K562 (cell line): ENCODE measurements at regions not wholly inside any gene's neighbourhood (a gene's known extent, or its start where the extent isn't known, plus 50 kb on each side); places are given as distances from the start of the nearest gene placed in this dataset.

Source experiments
- ATAC-seq: fragments of 200-7000 bp; cut with Tn5 transposase; 3 replicates; pipeline ENCODE4 v1.9.1; 2020; ENCODE audit warnings: moderate library complexity
- BruUV-seq: library from RNA; stranded (reverse); fragments of 400-500 nt; replicated peaks from 2 replicates; lab custom pipeline; 2021; lab: Mats Ljungman, UMichigan
- CTCF ChIA-PET: fragments of 300-600 bp; formaldehyde crosslinking; extraction: SDS; loops from one replicate; lab custom pipeline; 2021; ENCODE audit warnings: low intra/inter-chr PET ratio; lab: Yijun Ruan, JAX
- POLR2A ChIA-PET: fragments of 300-600, 350-650 bp; sonication (Branson Sonifier 250); formaldehyde crosslinking; extraction: SDS; loops from one replicate; lab custom pipeline; 2021; ENCODE audit warnings: antibody characterized with exemption, inconsistent platforms; lab: Yijun Ruan, JAX
- DNase-seq, 4 experiments: peaks; one replicate each; pipeline versions ENCODE4 v3.0.0 to v3.0.0-alpha.2; 2011 to 2018; ENCODE audit warnings: low spot score in 3 of 4, mixed read lengths in 3 of 4; ENCODE audit errors: extremely low read depth in 1 of 4
- FAIRE-seq: peaks from 2 replicates; lab custom pipeline; 2011; peaks lifted over from hg19 to GRCh38; lab: Jason Lieb, UNC
- H2AFZ ChIP-seq: 2 replicates; pipeline ENCODE4 v1.6.0; 2011; ENCODE audit warnings: low read depth, low read length, control low read depth, inconsistent platforms
- H3K27ac ChIP-seq: fragments of 200-600 bp; 3 replicates; pipeline ENCODE4 v1.8.0; 2011; ENCODE audit warnings: low read depth, mild to moderate bottlenecking, control low read depth, inconsistent platforms, low read length, moderate library complexity, mixed read lengths; ENCODE audit errors: extremely low read depth
- H3K27me3 ChIP-seq, 2 experiments: fragments of 300-600 bp in 1 of 2; 2 replicates in 1 of 2; 3 replicates in 1 of 2; pipeline versions ENCODE4 v1.6.0 to v1.8.0; 2011; ENCODE audit warnings: inconsistent platforms in 2 of 2, low read length in 2 of 2, mild to moderate bottlenecking in 1 of 2, mixed read lengths in 1 of 2, moderate library complexity in 1 of 2; ENCODE audit not compliant: control insufficient read depth in 2 of 2, insufficient read depth in 2 of 2
- H3K36me3 ChIP-seq: fragments of 300-600 bp; 3 replicates; pipeline ENCODE4 v1.8.0; 2011; ENCODE audit warnings: mild to moderate bottlenecking, low read length, inconsistent platforms; ENCODE audit not compliant: control insufficient read depth, insufficient read depth
- H3K4me1 ChIP-seq, 2 experiments: fragments of 200-600 bp in 1 of 2; replicated peaks in 1 of 2; 2 replicates in 1 of 2; 3 replicates in 1 of 2; pipeline versions ENCODE4 v1.5.1 to v1.8.0; 2011; ENCODE audit warnings: inconsistent platforms in 2 of 2, low read length in 2 of 2, mild to moderate bottlenecking in 1 of 2, mixed read lengths in 1 of 2, moderate library complexity in 1 of 2; ENCODE audit not compliant: control insufficient read depth in 2 of 2, insufficient read depth in 2 of 2
- H3K4me2 ChIP-seq: 2 replicates; pipeline ENCODE4 v1.6.1; 2011; ENCODE audit warnings: low read length, control low read depth, inconsistent platforms, mixed read lengths; ENCODE audit not compliant: insufficient read depth
- H3K4me3 ChIP-seq: fragments of 200-600 bp; sonication (generic), shearing (Covaris generic); 2 replicates; pipeline ENCODE4 v1.5.1; 2016; ENCODE audit warnings: control low read depth, inconsistent platforms
- H3K79me2 ChIP-seq: fragments of 200-600 bp; 3 replicates; pipeline ENCODE4 v1.8.0; 2011; ENCODE audit warnings: low read length, inconsistent platforms; ENCODE audit not compliant: control insufficient read depth, insufficient read depth
- H3K9ac ChIP-seq, 2 experiments: 2 replicates each; pipeline versions ENCODE4 v1.6.0 to v1.6.1; 2011; ENCODE audit warnings: low read depth in 2 of 2, low read length in 2 of 2, control low read depth in 1 of 2, inconsistent platforms in 1 of 2, mild to moderate bottlenecking in 1 of 2, mixed read lengths in 1 of 2; ENCODE audit not compliant: insufficient read depth in 1 of 2
- H3K9me1 ChIP-seq: one replicate; pipeline ENCODE4 v1.6.0; 2011; ENCODE audit warnings: inconsistent platforms, mild to moderate bottlenecking, low read length, moderate library complexity; ENCODE audit not compliant: control insufficient read depth, insufficient read depth
- H3K9me3 ChIP-seq: replicated peaks from 2 replicates; pipeline ENCODE4 v1.5.1; 2011; ENCODE audit warnings: low read depth, low read length, inconsistent platforms; ENCODE audit not compliant: control insufficient read depth, insufficient read depth
- H4K20me1 ChIP-seq: replicated peaks from 2 replicates; pipeline ENCODE4 v1.6.1; 2011; ENCODE audit warnings: low read length, inconsistent platforms, mixed read lengths; ENCODE audit not compliant: control insufficient read depth, insufficient read depth
- MECOM ChIP-seq: fragments of 250-450 bp; sonication (Bioruptor Pico); IDR thresholded peaks from 2 replicates; pipeline ENCODE4 v1.8.0; 2022; ENCODE audit warnings: inconsistent platforms
- MYBL2 ChIP-seq, 2 experiments: fragments of 450-650 bp in 1 of 2; sonication (generic) in 1 of 2; formaldehyde crosslinking in 1 of 2; IDR thresholded peaks; 2 replicates each; pipeline versions ENCODE4 v1.6.1 to v1.8.1; 2017 to 2022; ENCODE audit warnings: borderline replicate concordance in 1 of 2, inconsistent platforms in 1 of 2, low read depth in 1 of 2, mild to moderate bottlenecking in 1 of 2, missing genetic modification reagents in 1 of 2, moderate library complexity in 1 of 2
- ZNF280B ChIP-seq: fragments of 250-450 bp; sonication (Bioruptor Pico); IDR thresholded peaks from 2 replicates; pipeline ENCODE4 v1.5.1; 2021; ENCODE audit warnings: mild to moderate bottlenecking
- WGBS: fragments of 100-300 bp; shearing (Covaris generic); methylation state at CpG from one replicate; pipeline ENCODE4 v1.1.6; 2016; ENCODE audit warnings: low coverage, mixed read lengths; ENCODE audit not compliant: insufficient coverage; ENCODE audit errors: missing lambda C conversion rate; 5-methylcytosine and 5-hydroxymethylcytosine counted together
- in situ Hi-C: fragments of 300-500 bp; cut with MboI; formaldehyde crosslinking; loops from 4 replicates; pipeline ENCODE4 v1.15.0; 2018; ENCODE audit warnings: inconsistent platforms, mixed read lengths
- intact Hi-C: fragments of 100-400 bp; cut with micrococcal nuclease; formaldehyde crosslinking; loops from 2 replicates; pipeline ENCODE4 v1.14.2; 2022
- TF ChIP-seq, protein P1 (sequence below), 3 experiments: fragments of 200-800 bp in 1 of 3; fragments of 250-450 bp in 1 of 3; fragments of 450-650 bp in 1 of 3; sonication (Bioruptor Pico) in 1 of 3; sonication (Bioruptor generic) in 1 of 3; formaldehyde crosslinking in 1 of 3; IDR thresholded peaks; 2 replicates each; pipeline versions ENCODE4 v1.6.1 to v1.8.0; 2016 to 2022; ENCODE audit warnings: mild to moderate bottlenecking in 2 of 3, missing genetic modification characterization in 2 of 3, missing compliant biosample characterization in 1 of 3, moderate library complexity in 1 of 3

DNA sequence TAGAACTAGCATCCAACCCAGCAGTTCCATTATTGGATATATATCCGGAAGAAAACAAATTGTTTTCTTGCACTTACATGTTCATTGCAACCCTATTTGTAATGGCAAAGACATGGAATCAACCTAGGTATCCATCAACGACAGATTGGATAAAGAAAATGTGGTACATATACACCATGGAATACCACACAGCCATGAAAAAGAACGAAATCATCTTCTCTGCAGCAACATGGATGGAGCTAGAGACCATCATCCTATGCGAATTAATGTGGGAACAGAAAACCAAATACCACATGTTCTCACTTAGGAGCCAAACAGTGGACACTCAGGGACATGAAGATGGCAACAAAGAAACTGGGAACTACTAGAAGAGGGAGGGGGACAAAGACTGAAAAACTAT, 352.7 kb downstream of the CDH2 start:
- WGBS, result 2% methylated on average over 4 of the region's 4 CpGs
- Histone ChIP-seq H3K9me1 (no peaks in the 10 kb centered on the region), H3K36me3 (no peaks in the 10 kb centered on the region), H4K20me1 (no peaks in the 10 kb centered on the region), H3K79me2 (no peaks in the 10 kb centered on the region), H3K9me3 (no peaks in the 10 kb centered on the region), H2AFZ (no peak overlapping the region), H3K27me3 (no peaks in the 10 kb centered on the region), H3K4me2 (no peak overlapping the region), H3K4me3 (no peak overlapping the region), H3K4me1 (no peaks in the 10 kb centered on the region), H3K9ac (no peak overlapping the region), H3K27ac (no peak overlapping the region)
- DNase-seq (no peak), ATAC-seq (no peak), FAIRE-seq (no peak)
- in situ Hi-C loops (no loop called here), intact Hi-C loops (no loop called here)
- CTCF ChIA-PET, result interaction anchor here (0.7 kb wide), 1 partner anchor 12 kb away, joined by 3 read pairs; no protein-coding TSS in a partner anchor
- no peak for TF ChIP-seq ZNF280B (CRISPR knock-in tag)
- TF ChIP-seq, protein P1, sequence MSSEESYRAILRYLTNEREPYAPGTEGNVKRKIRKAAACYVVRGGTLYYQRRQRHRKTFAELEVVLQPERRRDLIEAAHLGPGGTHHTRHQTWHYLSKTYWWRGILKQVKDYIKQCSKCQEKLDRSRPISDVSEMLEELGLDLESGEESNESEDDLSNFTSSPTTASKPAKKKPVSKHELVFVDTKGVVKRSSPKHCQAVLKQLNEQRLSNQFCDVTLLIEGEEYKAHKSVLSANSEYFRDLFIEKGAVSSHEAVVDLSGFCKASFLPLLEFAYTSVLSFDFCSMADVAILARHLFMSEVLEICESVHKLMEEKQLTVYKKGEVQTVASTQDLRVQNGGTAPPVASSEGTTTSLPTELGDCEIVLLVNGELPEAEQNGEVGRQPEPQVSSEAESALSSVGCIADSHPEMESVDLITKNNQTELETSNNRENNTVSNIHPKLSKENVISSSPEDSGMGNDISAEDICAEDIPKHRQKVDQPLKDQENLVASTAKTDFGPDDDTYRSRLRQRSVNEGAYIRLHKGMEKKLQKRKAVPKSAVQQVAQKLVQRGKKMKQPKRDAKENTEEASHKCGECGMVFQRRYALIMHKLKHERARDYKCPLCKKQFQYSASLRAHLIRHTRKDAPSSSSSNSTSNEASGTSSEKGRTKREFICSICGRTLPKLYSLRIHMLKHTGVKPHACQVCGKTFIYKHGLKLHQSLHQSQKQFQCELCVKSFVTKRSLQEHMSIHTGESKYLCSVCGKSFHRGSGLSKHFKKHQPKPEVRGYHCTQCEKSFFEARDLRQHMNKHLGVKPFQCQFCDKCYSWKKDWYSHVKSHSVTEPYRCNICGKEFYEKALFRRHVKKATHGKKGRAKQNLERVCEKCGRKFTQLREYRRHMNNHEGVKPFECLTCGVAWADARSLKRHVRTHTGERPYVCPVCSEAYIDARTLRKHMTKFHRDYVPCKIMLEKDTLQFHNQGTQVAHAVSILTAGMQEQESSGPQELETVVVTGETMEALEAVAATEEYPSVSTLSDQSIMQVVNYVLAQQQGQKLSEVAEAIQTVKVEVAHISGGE (CRISPR knock-in tag; IDR thresholded peaks at IDR 0.05), result no peak
- no peak for TF ChIP-seq MYBL2 (IDR thresholded peaks at IDR 0.05; ENCODE audit: low read depth)
- no peak for TF ChIP-seq MYBL2 (CRISPR knock-in tag; IDR thresholded peaks at IDR 0.05; ENCODE audit: borderline replicate concordance)
- no peak for TF ChIP-seq MECOM (CRISPR knock-in tag)
- BruUV-seq, result no TSS peak
- POLR2A ChIA-PET, result no interaction called here
